Upper lobe of left lung (tissue), 4 donors: ENCODE measurements at regions not wholly inside any gene's neighbourhood (a gene's known extent, or its start where the extent isn't known, plus 50 kb on each side); places are given as distances from the start of the nearest gene placed in this dataset.

Experiments used
- EP300 ChIP-seq, 4 donors: sonication (generic); formaldehyde crosslinking; IDR thresholded peaks; one replicate each; pipeline ENCODE4 v1.5.1; 2017; ENCODE audit warnings: antibody characterized with exemption in 4 of 4, control low read depth in 2 of 4
- POLR2A ChIP-seq, 4 donors: fragments of 450-650 bp; IDR thresholded peaks; one replicate each; pipeline ENCODE4 v1.5.1; 2016 to 2017; ENCODE audit warnings: antibody characterized with exemption in 4 of 4, mild to moderate bottlenecking in 2 of 4
- POLR2AphosphoS5 ChIP-seq, 2 donors: sonication (generic); formaldehyde crosslinking; IDR thresholded peaks; one replicate each; pipeline ENCODE4 v1.5.1; 2017; ENCODE audit warnings: antibody characterized with exemption in 2 of 2
- TF ChIP-seq, protein P1 (sequence below), 6 experiments: fragments of 450-650 bp in 4 of 6; fragments of 200-600 bp in 2 of 6; sonication (generic) in 2 of 6; IDR thresholded peaks; one replicate each; pipeline ENCODE4 v1.5.1; 2016 to 2019; ENCODE audit warnings: antibody characterized with exemption in 6 of 6

DNA sequence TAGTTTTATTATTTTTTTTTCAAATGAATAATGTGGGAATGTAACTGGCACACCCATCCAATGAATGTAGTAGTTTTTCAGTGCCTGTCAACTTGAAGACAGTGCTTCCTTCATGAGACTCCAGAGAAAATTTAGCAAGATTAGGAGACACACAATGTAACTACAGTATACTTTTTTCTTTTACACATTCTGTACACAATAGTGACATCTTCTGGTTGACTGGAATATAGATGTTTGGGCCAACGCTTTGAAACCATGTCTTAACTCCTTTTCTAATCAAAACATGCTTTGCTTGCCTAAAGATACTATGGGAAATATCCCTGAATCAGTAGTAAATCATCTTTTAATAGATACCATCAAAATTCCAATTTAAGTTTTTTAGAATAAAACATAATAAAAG lies 229.5 kb upstream of the ZC3H15 start:
- TF ChIP-seq POLR2A (IDR thresholded peaks at IDR 0.05): no peak
- no peak for TF ChIP-seq POLR2AphosphoS5 (IDR thresholded peaks at IDR 0.05)
- TF ChIP-seq, protein P1, sequence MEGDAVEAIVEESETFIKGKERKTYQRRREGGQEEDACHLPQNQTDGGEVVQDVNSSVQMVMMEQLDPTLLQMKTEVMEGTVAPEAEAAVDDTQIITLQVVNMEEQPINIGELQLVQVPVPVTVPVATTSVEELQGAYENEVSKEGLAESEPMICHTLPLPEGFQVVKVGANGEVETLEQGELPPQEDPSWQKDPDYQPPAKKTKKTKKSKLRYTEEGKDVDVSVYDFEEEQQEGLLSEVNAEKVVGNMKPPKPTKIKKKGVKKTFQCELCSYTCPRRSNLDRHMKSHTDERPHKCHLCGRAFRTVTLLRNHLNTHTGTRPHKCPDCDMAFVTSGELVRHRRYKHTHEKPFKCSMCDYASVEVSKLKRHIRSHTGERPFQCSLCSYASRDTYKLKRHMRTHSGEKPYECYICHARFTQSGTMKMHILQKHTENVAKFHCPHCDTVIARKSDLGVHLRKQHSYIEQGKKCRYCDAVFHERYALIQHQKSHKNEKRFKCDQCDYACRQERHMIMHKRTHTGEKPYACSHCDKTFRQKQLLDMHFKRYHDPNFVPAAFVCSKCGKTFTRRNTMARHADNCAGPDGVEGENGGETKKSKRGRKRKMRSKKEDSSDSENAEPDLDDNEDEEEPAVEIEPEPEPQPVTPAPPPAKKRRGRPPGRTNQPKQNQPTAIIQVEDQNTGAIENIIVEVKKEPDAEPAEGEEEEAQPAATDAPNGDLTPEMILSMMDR (IDR thresholded peaks at IDR 0.05): peak in 3 of 6 experiments; percentile 23 to 25 (median 24)
- no peak for TF ChIP-seq EP300 (IDR thresholded peaks at IDR 0.05)
